H1 (cell line): ENCODE measurements at regions not wholly inside any gene's neighbourhood (a gene's known extent, or its start where the extent isn't known, plus 50 kb on each side); places are given as distances from the start of the nearest gene placed in this dataset.

Source experiments
- CTCF ChIA-PET: fragments of 300-600 bp; sonication (Branson Sonifier 250); formaldehyde crosslinking; loops from one replicate; lab custom pipeline; 2021; ENCODE audit not compliant: partially characterized antibody; lab: Charles Lee
- POLR2A ChIA-PET: fragments of 300-600 bp; sonication (Branson Sonifier 250); formaldehyde crosslinking; loops from one replicate; lab custom pipeline; 2021; ENCODE audit warnings: inconsistent platforms; ENCODE audit not compliant: partially characterized antibody; lab: Charles Lee
- DNase-seq, 2 experiments: peaks; one replicate each; pipeline versions ENCODE4 v3.0.0 to v3.0.0-alpha.2; 2010 to 2022; ENCODE audit warnings: low spot score in 2 of 2, low read depth in 1 of 2, mixed read lengths in 1 of 2
- FAIRE-seq: peaks from 2 replicates; lab custom pipeline; 2011; peaks lifted over from hg19 to GRCh38; lab: Jason Lieb, UNC
- H2AFZ ChIP-seq: 2 replicates; pipeline ENCODE4 v1.8.1; 2012; ENCODE audit warnings: low read length, inconsistent platforms
- H2AK5ac ChIP-seq: 2 replicates; pipeline ENCODE4 v1.6.1; 2013; ENCODE audit warnings: low read depth, low read length
- H2BK120ac ChIP-seq: replicated peaks from 2 replicates; pipeline ENCODE3; 2013; ENCODE audit warnings: low read depth, low read length, inconsistent platforms
- H2BK12ac ChIP-seq: 2 replicates; pipeline ENCODE4 v1.6.1; 2013; ENCODE audit warnings: low read depth, low read length
- H2BK15ac ChIP-seq: 2 replicates; pipeline ENCODE4 v1.6.1; 2013; ENCODE audit warnings: low read length
- H2BK20ac ChIP-seq: 2 replicates; pipeline ENCODE4 v1.6.1; 2013; ENCODE audit warnings: low read length
- H2BK5ac ChIP-seq: 2 replicates; pipeline ENCODE4 v1.6.1; 2013; ENCODE audit warnings: low read depth, low read length
- H3K14ac ChIP-seq: 2 replicates; pipeline ENCODE4 v1.6.1; 2013; ENCODE audit warnings: inconsistent platforms; ENCODE audit not compliant: insufficient read length
- H3K18ac ChIP-seq: 2 replicates; pipeline ENCODE4 v1.6.1; 2013; ENCODE audit warnings: low read length; ENCODE audit errors: extremely low read depth
- H3K23ac ChIP-seq: 2 replicates; pipeline ENCODE4 v1.6.1; 2013; ENCODE audit warnings: inconsistent platforms; ENCODE audit not compliant: insufficient read length
- H3K23me2 ChIP-seq: 2 replicates; pipeline ENCODE4 v1.6.1; 2013; ENCODE audit warnings: low read depth, low read length
- H3K27ac ChIP-seq: 2 replicates; pipeline ENCODE4 v1.6.1; 2011; ENCODE audit warnings: low read depth, low read length, inconsistent platforms
- H3K27me3 ChIP-seq, 4 experiments: replicated peaks in 1 of 4; 1 replicate in 1 of 4; 2 replicates in 3 of 4; pipeline versions ENCODE4 v1.6.1 to v1.8.1; 2011 to 2013; ENCODE audit warnings: low read length in 3 of 4, mild to moderate bottlenecking in 3 of 4, inconsistent platforms in 2 of 4, mixed read lengths in 2 of 4, moderate library complexity in 1 of 4; ENCODE audit not compliant: control insufficient read depth in 3 of 4, insufficient read depth in 3 of 4; ENCODE audit errors: extremely low read depth in 1 of 4
- H3K36me3 ChIP-seq, 4 experiments: 2 replicates each; pipeline versions ENCODE4 v1.6.1 to v1.8.1; 2011 to 2013; ENCODE audit warnings: mild to moderate bottlenecking in 4 of 4, low read length in 3 of 4, moderate library complexity in 2 of 4, control low read depth in 1 of 4, inconsistent platforms in 1 of 4; ENCODE audit not compliant: insufficient read depth in 4 of 4, control insufficient read depth in 2 of 4
- H3K4ac ChIP-seq: replicated peaks from 2 replicates; pipeline ENCODE3; 2013; ENCODE audit warnings: low read length, low read depth, mixed read lengths, inconsistent platforms; ENCODE audit not compliant: insufficient read length
- H3K4me1 ChIP-seq, 4 experiments: replicated peaks in 1 of 4; 1 replicate in 1 of 4; 2 replicates in 3 of 4; pipeline versions ENCODE4 v1.6.1 to v1.8.1; 2011 to 2013; ENCODE audit warnings: low read length in 3 of 4, inconsistent platforms in 2 of 4, mixed read lengths in 1 of 4; ENCODE audit not compliant: insufficient read depth in 4 of 4, control insufficient read depth in 3 of 4
- H3K4me2 ChIP-seq, 2 experiments: 2 replicates each; pipeline versions ENCODE4 v1.6.1 to v1.8.1; 2011 to 2013; ENCODE audit warnings: low read depth in 2 of 2, low read length in 2 of 2, control low read depth in 1 of 2, inconsistent platforms in 1 of 2, mild to moderate bottlenecking in 1 of 2; ENCODE audit not compliant: insufficient read depth in 1 of 2
- H3K4me3 ChIP-seq, 4 experiments: fragments of 200-600, 300-600 bp in 1 of 4; sonication (generic), shearing (Covaris generic), sonication (Bioruptor Twin) in 1 of 4; 2 replicates each; pipeline versions ENCODE4 v1.5.1 to v1.8.1; 2011 to 2016; ENCODE audit warnings: low read length in 4 of 4, low read depth in 3 of 4, control low read depth in 2 of 4, inconsistent platforms in 2 of 4, mild to moderate bottlenecking in 2 of 4, mixed read lengths in 1 of 4, moderate library complexity in 1 of 4; ENCODE audit not compliant: insufficient read depth in 2 of 4; ENCODE audit errors: extremely low read depth in 1 of 4
- H3K56ac ChIP-seq: replicated peaks from 2 replicates; pipeline ENCODE3; 2013; ENCODE audit warnings: low read depth, mild to moderate bottlenecking, mixed read lengths, low read length, inconsistent platforms; ENCODE audit not compliant: insufficient read length
- H3K79me1 ChIP-seq: 2 replicates; pipeline ENCODE4 v1.6.1; 2013; ENCODE audit warnings: low read depth, low read length, control low read depth
- H3K79me2 ChIP-seq, 2 experiments: 2 replicates each; pipeline versions ENCODE4 v1.6.1 to v1.8.1; 2012 to 2013; ENCODE audit warnings: low read length in 2 of 2, mild to moderate bottlenecking in 2 of 2, inconsistent platforms in 1 of 2; ENCODE audit not compliant: insufficient read depth in 2 of 2, control insufficient read depth in 1 of 2
- H3K9ac ChIP-seq, 4 experiments: replicated peaks in 1 of 4; 1 replicate in 1 of 4; 2 replicates in 3 of 4; pipeline versions ENCODE4 v1.6.1 to v1.8.1; 2011 to 2013; ENCODE audit warnings: low read depth in 3 of 4, low read length in 3 of 4, control low read depth in 2 of 4, mild to moderate bottlenecking in 2 of 4, moderate library complexity in 2 of 4, inconsistent platforms in 1 of 4; ENCODE audit errors: extremely low read depth in 1 of 4
- H3K9me3 ChIP-seq, 2 experiments: 2 replicates each; pipeline versions ENCODE4 v1.6.1 to v1.8.1; 2012 to 2013; ENCODE audit warnings: mild to moderate bottlenecking in 2 of 2, moderate library complexity in 2 of 2, control low read depth in 1 of 2, inconsistent platforms in 1 of 2, low read depth in 1 of 2, low read length in 1 of 2, mixed read lengths in 1 of 2; ENCODE audit not compliant: insufficient read depth in 2 of 2
- H4K20me1 ChIP-seq, 2 experiments: replicated peaks in 1 of 2; 2 replicates each; pipeline versions ENCODE3 to v1.8.1; 2011 to 2013; ENCODE audit warnings: inconsistent platforms in 2 of 2, low read length in 2 of 2, mild to moderate bottlenecking in 1 of 2; ENCODE audit not compliant: insufficient read depth in 2 of 2, control insufficient read depth in 1 of 2
- H4K5ac ChIP-seq: 2 replicates; pipeline ENCODE4 v1.6.1; 2013; ENCODE audit warnings: low read length, low read depth, mixed read lengths, inconsistent platforms; ENCODE audit not compliant: insufficient read length
- H4K8ac ChIP-seq: 2 replicates; pipeline ENCODE4 v1.8.0; 2013; ENCODE audit warnings: mild to moderate bottlenecking, moderate library complexity, low read length, inconsistent platforms; ENCODE audit not compliant: insufficient read depth; ENCODE audit errors: extremely low read depth
- H4K91ac ChIP-seq: replicated peaks from 2 replicates; pipeline ENCODE3; 2013; ENCODE audit warnings: low read length, mixed read lengths, inconsistent platforms; ENCODE audit not compliant: insufficient read length
- CBX8 ChIP-seq: fragments of 300-800, 300-1000 bp; sonication (generic); IDR thresholded peaks from 2 replicates; pipeline ENCODE4 v1.7.1; 2016; ENCODE audit warnings: low read depth, low read length, borderline replicate concordance
- CHD2 ChIP-seq: IDR thresholded peaks from 2 replicates; pipeline ENCODE4 v1.6.1; 2012; ENCODE audit warnings: low read length, improper control_type of control experiment
- EP300 ChIP-seq, 2 experiments: IDR thresholded peaks; 1 replicate in 1 of 2; 2 replicates in 1 of 2; pipeline ENCODE4 v1.6.1; 2011 to 2012; ENCODE audit warnings: low read depth in 2 of 2, low read length in 2 of 2, mild to moderate bottlenecking in 2 of 2, borderline replicate concordance in 1 of 2, inconsistent platforms in 1 of 2, moderate library complexity in 1 of 2
- EZH2 ChIP-seq: fragments of 200-600 bp; sonication (generic); IDR thresholded peaks from 2 replicates; pipeline ENCODE4 v1.7.1; 2012; ENCODE audit warnings: low read depth, mild to moderate bottlenecking, moderate library complexity, low read length, inconsistent platforms; ENCODE audit not compliant: severe bottlenecking
- MAFK ChIP-seq: IDR thresholded peaks from 2 replicates; pipeline ENCODE4 v1.6.1; 2012; ENCODE audit warnings: low read depth, mild to moderate bottlenecking, improper control_type of control experiment, low read length
- POLR2AphosphoS5 ChIP-seq: IDR thresholded peaks from 2 replicates; pipeline ENCODE4 v1.6.1; 2011; ENCODE audit warnings: low read depth, low read length
- RAD21 ChIP-seq, 2 experiments: IDR thresholded peaks in 1 of 2; conservative IDR thresholded peaks in 1 of 2; 2 replicates each; pipeline ENCODE4 v1.6.1; 2011; ENCODE audit warnings: low read depth in 2 of 2, low read length in 2 of 2, improper control_type of control experiment in 1 of 2, inconsistent platforms in 1 of 2, mild to moderate bottlenecking in 1 of 2, moderate library complexity in 1 of 2
- SAP30 ChIP-seq: fragments of 300-600 bp; sonication (generic); IDR thresholded peaks from 2 replicates; pipeline ENCODE4 v1.7.1; 2012; ENCODE audit warnings: low read length, moderate library complexity, mild to moderate bottlenecking, inconsistent platforms; ENCODE audit not compliant: insufficient read depth, insufficient replicate concordance
- SP4 ChIP-seq: IDR thresholded peaks from 2 replicates; pipeline ENCODE4 v1.6.1; 2012; ENCODE audit warnings: low read length, inconsistent platforms
- TEAD4 ChIP-seq: IDR thresholded peaks from 2 replicates; pipeline ENCODE4 v1.6.1; 2012; ENCODE audit warnings: low read depth, low read length, inconsistent platforms, mixed read lengths
- WGBS, 2 experiments: shearing (Covaris generic) in 1 of 2; methylation state at CpG; one replicate each; pipeline versions ENCODE4 v1.1.6 to v1.1.7; 2013 to 2015; ENCODE audit warnings: low lambda C conversion rate in 2 of 2, mixed read lengths in 2 of 2, inconsistent platforms in 1 of 2, low coverage in 1 of 2, missing lambda C conversion rate in 1 of 2; ENCODE audit not compliant: insufficient replicate concordance in 2 of 2, insufficient coverage in 1 of 2, insufficient read length in 1 of 2; ENCODE audit errors: extremely low coverage in 1 of 2, missing lambda C conversion rate in 1 of 2; 5-methylcytosine and 5-hydroxymethylcytosine counted together
- TF ChIP-seq, protein P1 (sequence below): IDR thresholded peaks from 2 replicates; pipeline ENCODE4 v1.6.1; 2012; ENCODE audit warnings: inconsistent platforms
- TF ChIP-seq, protein P2 (sequence below): IDR thresholded peaks from 2 replicates; pipeline ENCODE4 v1.6.1; 2011; ENCODE audit warnings: low read depth, mild to moderate bottlenecking, low read length; ENCODE audit not compliant: insufficient read depth

DNA sequence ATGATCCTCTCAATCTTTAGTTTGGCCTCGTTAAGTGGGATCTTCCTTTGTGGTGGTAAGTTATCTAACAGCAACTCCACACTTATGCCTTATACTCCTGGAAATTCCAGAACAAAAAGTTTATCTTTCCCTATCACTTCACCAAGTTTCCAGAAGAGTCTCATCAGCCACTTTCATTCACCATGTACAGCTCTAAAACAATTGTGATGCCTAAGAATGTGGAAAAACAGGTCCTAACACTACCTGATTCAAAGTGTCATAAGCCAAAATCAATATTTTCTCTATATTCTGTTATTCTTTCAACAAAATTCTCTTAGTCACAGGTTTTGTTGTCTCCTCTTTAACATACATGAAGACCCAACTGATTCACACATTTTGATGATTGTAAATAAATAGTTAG, 342.4 kb upstream of the TYRP1 start:
- no peak overlapping the region for H3K23ac ChIP-seq
- no peak overlapping the region for H4K91ac ChIP-seq
- DNase-seq, result no peak
- H4K5ac ChIP-seq, result no peak overlapping the region
- no peaks in the 10 kb centered on the region for H3K23me2 ChIP-seq
- H3K4me2 ChIP-seq, result no peak overlapping the region
- no peak overlapping the region for H2BK12ac ChIP-seq
- no peak overlapping the region for H3K4ac ChIP-seq
- H4K20me1 ChIP-seq, result no peaks in the 10 kb centered on the region
- H3K9ac ChIP-seq, result no peak overlapping the region
- no peaks in the 10 kb centered on the region for H3K36me3 ChIP-seq
- no peaks in the 10 kb centered on the region for H3K79me1 ChIP-seq
- H2BK5ac ChIP-seq, result no peak overlapping the region
- 100% methylated on average over 1 of the region's 1 CpG; no CpG with 5 or more reads in 1 of the 2 experiments for WGBS, 2 experiments
- H3K79me2 ChIP-seq, result no peaks in the 10 kb centered on the region
- no peak overlapping the region for H3K14ac ChIP-seq
- no peak for FAIRE-seq
- POLR2A ChIA-PET, result no interaction called here
- no peak overlapping the region for H4K8ac ChIP-seq
- no peaks in the 10 kb centered on the region for H3K4me1 ChIP-seq
- no peak overlapping the region for H3K56ac ChIP-seq
- H3K18ac ChIP-seq, result no peak overlapping the region
- H3K27ac ChIP-seq, result no peak overlapping the region
- no peak overlapping the region for H2AFZ ChIP-seq
- H3K9me3 ChIP-seq, result no peaks in the 10 kb centered on the region
- no peak overlapping the region for H2BK20ac ChIP-seq
- no peak overlapping the region for H2BK120ac ChIP-seq
- H2AK5ac ChIP-seq, result no peak overlapping the region
- H2BK15ac ChIP-seq, result no peak overlapping the region
- CTCF ChIA-PET, result interaction anchor here (1.1 kb wide), 1 partner anchor 70 kb away, joined by 3 read pairs; no protein-coding TSS in a partner anchor
- no peak overlapping the region for H3K4me3 ChIP-seq
- no peaks in the 10 kb centered on the region for H3K27me3 ChIP-seq
- no peak for TF ChIP-seq RAD21 (IDR thresholded peaks at IDR 0.05 in 1 of 2, conservative IDR thresholded peaks at IDR 0.05 in 1 of 2; ENCODE audit: low read depth in 2 of 2, low read length in 2 of 2)
- no peak for TF ChIP-seq SP4
- no peak for TF ChIP-seq MAFK
- TF ChIP-seq POLR2AphosphoS5, result no peak
- TF ChIP-seq, protein P1, sequence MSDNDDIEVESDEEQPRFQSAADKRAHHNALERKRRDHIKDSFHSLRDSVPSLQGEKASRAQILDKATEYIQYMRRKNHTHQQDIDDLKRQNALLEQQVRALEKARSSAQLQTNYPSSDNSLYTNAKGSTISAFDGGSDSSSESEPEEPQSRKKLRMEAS, result no peak
- TF ChIP-seq, protein P2, sequence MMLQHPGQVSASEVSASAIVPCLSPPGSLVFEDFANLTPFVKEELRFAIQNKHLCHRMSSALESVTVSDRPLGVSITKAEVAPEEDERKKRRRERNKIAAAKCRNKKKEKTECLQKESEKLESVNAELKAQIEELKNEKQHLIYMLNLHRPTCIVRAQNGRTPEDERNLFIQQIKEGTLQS, result no peak
- TF ChIP-seq EP300 (IDR thresholded peaks at IDR 0.05; ENCODE audit: borderline replicate concordance in 1 of 2, low read depth in 2 of 2, low read length in 2 of 2), result no peak
- no peak for TF ChIP-seq TEAD4
- no peak for TF ChIP-seq CBX8
- TF ChIP-seq EZH2, result no peak
- TF ChIP-seq SAP30, result no peak
- no peak for TF ChIP-seq CHD2
